PC-9 (cell line): ENCODE measurements at regions not wholly inside any gene's neighbourhood (a gene's known extent, or its start where the extent isn't known, plus 50 kb on each side); places are given as distances from the start of the nearest gene placed in this dataset.

Experiments
- BruUV-seq: library from RNA; stranded (reverse); fragments of 400-500 nt; replicated peaks from 2 replicates; lab custom pipeline; 2021; lab: Mats Ljungman, UMichigan
- CTCF ChIA-PET: fragments of 300-600 bp; sonication (Branson Sonifier 250); formaldehyde crosslinking; loops from one replicate; lab custom pipeline; 2022; ENCODE audit warnings: antibody characterized with exemption; lab: Charles Lee
- POLR2A ChIA-PET: fragments of 300-600 bp; sonication (Branson Sonifier 250); formaldehyde crosslinking; loops from one replicate; lab custom pipeline; 2022; ENCODE audit warnings: antibody characterized with exemption; ENCODE audit not compliant: unreplicated experiment; lab: Charles Lee
- DNase-seq, 2 experiments: peaks; one replicate each; pipeline versions ENCODE4 v3.0.0 to v3.0.0-alpha.2; 2015 to 2022; ENCODE audit warnings: mixed read lengths in 1 of 2
- H2AFZ ChIP-seq: fragments of 200-600 bp; sonication (generic); 2 replicates; pipeline ENCODE4 v1.8.1; 2017; ENCODE audit warnings: antibody characterized with exemption
- H3F3A ChIP-seq: fragments of 200-600 bp; sonication (generic); 2 replicates; pipeline ENCODE4 v1.8.1; 2017; ENCODE audit warnings: antibody characterized with exemption, mild to moderate bottlenecking, low read depth; ENCODE audit not compliant: insufficient read depth
- H3K27ac ChIP-seq: fragments of 200-600 bp; sonication (generic); 2 replicates; pipeline ENCODE4 v1.6.1; 2016; ENCODE audit warnings: mixed run types
- H3K27me3 ChIP-seq: fragments of 200-600 bp; sonication (generic); 2 replicates; pipeline ENCODE4 v1.6.1; 2016; ENCODE audit warnings: low read depth, mixed run types; ENCODE audit not compliant: insufficient read depth
- H3K36me3 ChIP-seq: fragments of 200-600 bp; sonication (generic); 2 replicates; pipeline ENCODE4 v1.6.1; 2016; ENCODE audit warnings: low read depth, mixed run types
- H3K4me1 ChIP-seq: fragments of 200-600 bp; sonication (generic); replicated peaks from 2 replicates; pipeline ENCODE4 v1.6.1; 2016; ENCODE audit warnings: mixed run types; ENCODE audit not compliant: insufficient read depth
- H3K4me2 ChIP-seq: fragments of 200-600 bp; sonication (generic); 2 replicates; pipeline ENCODE4 v1.6.1; 2017; ENCODE audit warnings: mixed run types
- H3K4me3 ChIP-seq: fragments of 200-600 bp; sonication (generic); 2 replicates; pipeline ENCODE4 v1.6.1; 2016; ENCODE audit warnings: mixed run types
- H3K79me2 ChIP-seq: fragments of 200-600 bp; sonication (generic); 2 replicates; pipeline ENCODE4 v1.6.1; 2017; ENCODE audit warnings: low read depth, mixed run types
- H3K9me2 ChIP-seq: fragments of 200-600 bp; sonication (generic); 2 replicates; pipeline ENCODE4 v1.8.1; 2017; ENCODE audit warnings: mild to moderate bottlenecking; ENCODE audit not compliant: insufficient read depth
- H3K9me3 ChIP-seq: fragments of 200-600 bp; sonication (generic); 2 replicates; pipeline ENCODE4 v1.8.1; 2016; ENCODE audit warnings: low read depth; ENCODE audit not compliant: insufficient read depth
- H4K20me1 ChIP-seq: fragments of 200-600 bp; sonication (generic); 2 replicates; pipeline ENCODE4 v1.8.1; 2017; ENCODE audit not compliant: insufficient read depth
- EZH2 ChIP-seq: fragments of 200-600 bp; sonication (generic); IDR thresholded peaks from 2 replicates; pipeline ENCODE4 v1.8.0; 2017; ENCODE audit warnings: antibody characterized with exemption, low read depth
- intact Hi-C: fragments of 100-400 bp; cut with micrococcal nuclease; formaldehyde crosslinking; loops from one replicate; pipeline ENCODE4 v1.10.0; 2022; ENCODE audit not compliant: unreplicated experiment
- TF ChIP-seq, protein P1 (sequence below): fragments of 200-600 bp; sonication (generic); conservative IDR thresholded peaks from 2 replicates; pipeline ENCODE4 v1.6.1; 2017; ENCODE audit warnings: mixed run types, antibody characterized with exemption, mild to moderate bottlenecking, moderate library complexity

DNA sequence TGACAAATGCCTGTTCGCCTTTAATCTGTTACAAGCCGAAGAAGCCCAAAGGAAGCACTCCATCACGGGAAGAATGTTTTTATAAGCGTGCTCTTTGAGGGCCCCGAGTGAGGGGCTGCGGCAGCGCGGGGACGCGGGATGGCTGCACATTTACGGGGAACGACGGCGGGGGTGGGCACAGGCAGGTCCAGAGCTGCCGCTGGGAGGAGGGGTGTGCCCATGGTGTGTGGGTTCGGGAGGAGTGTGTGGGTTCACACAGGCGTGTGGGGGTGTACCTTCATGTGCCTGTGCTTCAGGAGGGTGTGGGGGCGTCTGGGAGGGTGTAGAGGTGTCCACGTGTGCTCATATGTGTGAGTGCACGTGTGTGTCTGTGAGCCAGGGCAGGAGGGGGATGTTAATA, 155.9 kb upstream of the ZC3H12A start:
- intact Hi-C loops, result no loop called here
- BruUV-seq, result no TSS peak
- peaks cover 71% of the 10 kb centered on the region for H3K27me3 ChIP-seq
- CTCF ChIA-PET, result no interaction called here
- no peaks in the 10 kb centered on the region for H3K9me3 ChIP-seq
- H3K4me3 ChIP-seq, result no peak overlapping the region
- no peak overlapping the region for H3K27ac ChIP-seq
- POLR2A ChIA-PET, result no interaction called here
- no peak overlapping the region for H2AFZ ChIP-seq
- H4K20me1 ChIP-seq, result no peaks in the 10 kb centered on the region
- no peaks in the 10 kb centered on the region for H3K36me3 ChIP-seq
- no peaks in the 10 kb centered on the region for H3K79me2 ChIP-seq
- H3K4me1 ChIP-seq, result no peaks in the 10 kb centered on the region
- TF ChIP-seq, protein P1, sequence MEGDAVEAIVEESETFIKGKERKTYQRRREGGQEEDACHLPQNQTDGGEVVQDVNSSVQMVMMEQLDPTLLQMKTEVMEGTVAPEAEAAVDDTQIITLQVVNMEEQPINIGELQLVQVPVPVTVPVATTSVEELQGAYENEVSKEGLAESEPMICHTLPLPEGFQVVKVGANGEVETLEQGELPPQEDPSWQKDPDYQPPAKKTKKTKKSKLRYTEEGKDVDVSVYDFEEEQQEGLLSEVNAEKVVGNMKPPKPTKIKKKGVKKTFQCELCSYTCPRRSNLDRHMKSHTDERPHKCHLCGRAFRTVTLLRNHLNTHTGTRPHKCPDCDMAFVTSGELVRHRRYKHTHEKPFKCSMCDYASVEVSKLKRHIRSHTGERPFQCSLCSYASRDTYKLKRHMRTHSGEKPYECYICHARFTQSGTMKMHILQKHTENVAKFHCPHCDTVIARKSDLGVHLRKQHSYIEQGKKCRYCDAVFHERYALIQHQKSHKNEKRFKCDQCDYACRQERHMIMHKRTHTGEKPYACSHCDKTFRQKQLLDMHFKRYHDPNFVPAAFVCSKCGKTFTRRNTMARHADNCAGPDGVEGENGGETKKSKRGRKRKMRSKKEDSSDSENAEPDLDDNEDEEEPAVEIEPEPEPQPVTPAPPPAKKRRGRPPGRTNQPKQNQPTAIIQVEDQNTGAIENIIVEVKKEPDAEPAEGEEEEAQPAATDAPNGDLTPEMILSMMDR, result no peak
- no peak for TF ChIP-seq EZH2
- DNase-seq, result no peak
- H3F3A ChIP-seq, result no peaks in the 10 kb centered on the region
- no peaks in the 10 kb centered on the region for H3K9me2 ChIP-seq
- H3K4me2 ChIP-seq, result no peak overlapping the region

GRCh38 chr1:37319284-37319683, 155.1 kb upstream of the ZC3H12A start:
- Histone ChIP-seq H3K9me3 (0 out of 2 replicates have a peak, but pooled peaks cover 6% of the 10 kb centered on the region), H2AFZ (no peak overlapping the region), H4K20me1 (no peaks in the 10 kb centered on the region), H3K4me1 (no peaks in the 10 kb centered on the region), H3K9me2 (no peaks in the 10 kb centered on the region), H3K27ac (no peak overlapping the region), H3K4me3 (no peak overlapping the region), H3K4me2 (no peak overlapping the region), H3K27me3 (peaks cover 64% of the 10 kb centered on the region), H3K79me2 (no peaks in the 10 kb centered on the region), H3F3A (no peaks in the 10 kb centered on the region), H3K36me3 (no peaks in the 10 kb centered on the region)
- DNase-seq, result no peak
- intact Hi-C loops, result no loop called here
- ChIA-PET POLR2A (no interaction called here), CTCF (no interaction called here)
- BruUV-seq, result no TSS peak
- TF ChIP-seq EZH2, result no peak
- TF ChIP-seq, protein P1, result no peak

- intact Hi-C loops, result loop anchor here (5.0 kb wide), 1 partner anchor 806 kb away; no protein-coding TSS in a partner anchor
- Histone ChIP-seq H3K4me3 (no peak overlapping the region), H3K79me2 (no peaks in the 10 kb centered on the region), H2AFZ (no peak overlapping the region), H3K27ac (no peak overlapping the region), H3K9me3 (0 out of 2 replicates have a peak, but pooled peaks cover 7% of the 10 kb centered on the region), H3K27me3 (peaks cover 42% of the 10 kb centered on the region), H3K4me1 (no peaks in the 10 kb centered on the region), H3K9me2 (no peaks in the 10 kb centered on the region), H3K36me3 (no peaks in the 10 kb centered on the region), H3K4me2 (no peak overlapping the region), H4K20me1 (no peaks in the 10 kb centered on the region), H3F3A (no peaks in the 10 kb centered on the region)
- CTCF ChIA-PET, result no interaction called here
- DNase-seq, result peak in 1 of 2 experiments; percentile 6
- TF ChIP-seq EZH2, result no peak
- TF ChIP-seq, protein P1, result peak; percentile 82
- no TSS peak for BruUV-seq
- POLR2A ChIA-PET, result interaction anchor here (0.7 kb wide), 1 partner anchor 1017 kb away, joined by 4 read pairs; no protein-coding TSS in a partner anchor
Measured at GRCh38 chr1:37323486-37324377, 150.6 kb upstream of the ZC3H12A start.
